Endothelial cell of umbilical vein (primary cell): ENCODE measurements at regions not wholly inside any gene's neighbourhood (a gene's known extent, or its start where the extent isn't known, plus 50 kb on each side); places are given as distances from the start of the nearest gene placed in this dataset.

Source experiments
- BruUV-seq: library from RNA; stranded (reverse); fragments of 400-500 nt; replicated peaks from 2 replicates; lab custom pipeline; 2021; lab: Mats Ljungman, UMichigan
- CTCF ChIA-PET: fragments of 300-600, 350-600 bp; sonication (Branson Sonifier 250); formaldehyde crosslinking; loops from one replicate; lab custom pipeline; 2021; ENCODE audit warnings: antibody characterized with exemption, inconsistent platforms; lab: Charles Lee
- POLR2A ChIA-PET: fragments of 300-600, 350-600 bp; sonication (Branson Sonifier 250); formaldehyde crosslinking; loops from one replicate; lab custom pipeline; 2021; ENCODE audit warnings: antibody characterized with exemption, inconsistent platforms; lab: Charles Lee
- DNase-seq: peaks from one replicate; pipeline ENCODE4 v3.0.0-alpha.2; 2011; ENCODE audit warnings: low read depth, low spot score
- FAIRE-seq: peaks from 2 replicates; lab custom pipeline; 2011; peaks lifted over from hg19 to GRCh38; lab: Jason Lieb, UNC
- H2AFZ ChIP-seq: 2 replicates; pipeline ENCODE4 v1.6.0; 2012; ENCODE audit warnings: low read depth, low read length, control low read depth, inconsistent platforms
- H3K27ac ChIP-seq: 2 replicates; pipeline ENCODE4 v1.5.1; 2011; ENCODE audit warnings: low read depth, mild to moderate bottlenecking, control low read depth, low read length, moderate library complexity; ENCODE audit not compliant: insufficient read depth
- H3K27me3 ChIP-seq, 2 experiments: 2 replicates each; pipeline versions ENCODE4 v1.6.0 to v1.6.1; 2011; ENCODE audit warnings: low read length in 2 of 2, mixed read lengths in 1 of 2; ENCODE audit not compliant: control insufficient read depth in 2 of 2, insufficient read depth in 2 of 2
- H3K36me3 ChIP-seq, 2 experiments: 2 replicates in 1 of 2; 3 replicates in 1 of 2; pipeline ENCODE4 v1.5.1; 2011; ENCODE audit warnings: low read length in 2 of 2, mild to moderate bottlenecking in 1 of 2, moderate library complexity in 1 of 2; ENCODE audit not compliant: control insufficient read depth in 2 of 2, insufficient read depth in 2 of 2; ENCODE audit errors: extremely low read depth in 1 of 2
- H3K4me1 ChIP-seq: 3 replicates; pipeline ENCODE4 v1.5.1; 2011; ENCODE audit warnings: mild to moderate bottlenecking, low read length; ENCODE audit not compliant: control insufficient read depth, insufficient read depth; ENCODE audit errors: extremely low read depth
- H3K4me2 ChIP-seq: 2 replicates; pipeline ENCODE4 v1.6.1; 2011; ENCODE audit warnings: low read length, control low read depth, mixed read lengths; ENCODE audit not compliant: insufficient read depth
- H3K4me3 ChIP-seq, 3 experiments: fragments of 200-600 bp in 1 of 3; sonication (generic), shearing (Covaris generic) in 1 of 3; replicated peaks in 1 of 3; 2 replicates each; pipeline ENCODE4 v1.5.1; 2011 to 2016; ENCODE audit warnings: control low read depth in 3 of 3, low read length in 3 of 3, mild to moderate bottlenecking in 2 of 3, inconsistent platforms in 1 of 3, low read depth in 1 of 3, moderate library complexity in 1 of 3; ENCODE audit not compliant: insufficient read depth in 1 of 3
- H3K79me2 ChIP-seq: 2 replicates; pipeline ENCODE4 v1.6.0; 2012; ENCODE audit warnings: low read length, inconsistent platforms; ENCODE audit not compliant: control insufficient read depth, insufficient read depth
- H3K9ac ChIP-seq: replicated peaks from 2 replicates; pipeline ENCODE3; 2011; ENCODE audit warnings: low read length, control low read depth; ENCODE audit not compliant: insufficient read depth; ENCODE audit errors: extremely low read depth
- H3K9me1 ChIP-seq: replicated peaks from 3 replicates; pipeline ENCODE4 v1.6.0; 2011; ENCODE audit warnings: mild to moderate bottlenecking, low read length; ENCODE audit not compliant: control insufficient read depth, insufficient read depth; ENCODE audit errors: extremely low read depth
- H3K9me3 ChIP-seq: replicated peaks from 2 replicates; pipeline ENCODE4 v1.5.1; 2012; ENCODE audit warnings: low read length, inconsistent platforms; ENCODE audit not compliant: control insufficient read depth, insufficient read depth
- H4K20me1 ChIP-seq: replicated peaks from 2 replicates; pipeline ENCODE3; 2011; ENCODE audit warnings: mild to moderate bottlenecking, low read length; ENCODE audit not compliant: control insufficient read depth, insufficient read depth; ENCODE audit errors: extremely low read depth
- EZH2 ChIP-seq: IDR thresholded peaks from 2 replicates; pipeline ENCODE4 v1.6.1; 2012; ENCODE audit warnings: borderline replicate concordance, low read depth, mild to moderate bottlenecking, moderate library complexity, low read length, inconsistent platforms; ENCODE audit not compliant: severe bottlenecking
- FOS ChIP-seq: IDR thresholded peaks from 2 replicates; pipeline ENCODE4 v1.6.1; 2011; ENCODE audit warnings: mild to moderate bottlenecking, low read length, moderate library complexity, borderline replicate concordance; ENCODE audit not compliant: insufficient read depth
- GATA2 ChIP-seq: IDR thresholded peaks from 2 replicates; pipeline ENCODE4 v1.7.0; 2011; ENCODE audit warnings: low read depth, mild to moderate bottlenecking, moderate library complexity, mixed read lengths, low read length; ENCODE audit not compliant: insufficient read length, insufficient read depth
- MYC ChIP-seq: IDR thresholded peaks from one replicate; pipeline ENCODE4 v1.6.1; 2011; ENCODE audit warnings: mild to moderate bottlenecking, low read depth, low read length
- POLR2A ChIP-seq: IDR thresholded peaks from 2 replicates; pipeline ENCODE4 v1.6.1; 2012; ENCODE audit warnings: low read depth, mild to moderate bottlenecking, control low read depth, low read length
- POLR2AphosphoS5 ChIP-seq: IDR thresholded peaks from 2 replicates; pipeline ENCODE4 v1.6.1; 2012; ENCODE audit warnings: low read depth, mild to moderate bottlenecking, control low read depth, low read length, moderate library complexity; ENCODE audit not compliant: insufficient read depth
- dilution Hi-C: fragments of 300-500 bp; cut with MboI; formaldehyde crosslinking; loops from one replicate; pipeline ENCODE4 v1.15.0; 2019; ENCODE audit warnings: low sequenced_read_pairs; ENCODE audit not compliant: extremely low pct_ligation_motif_present
- intact Hi-C: fragments of 100-400 bp; cut with micrococcal nuclease; formaldehyde crosslinking; loops from one replicate; pipeline ENCODE4 v1.10.0; 2022
- TF ChIP-seq, protein P1 (sequence below), 2 donors: IDR thresholded peaks; 1 replicate in 1 of 2; 2 replicates in 1 of 2; pipeline ENCODE4 v1.5.1; 2011; ENCODE audit warnings: low read length in 2 of 2, mild to moderate bottlenecking in 2 of 2, moderate library complexity in 2 of 2, control low read depth in 1 of 2, inconsistent platforms in 1 of 2, low read depth in 1 of 2; ENCODE audit not compliant: insufficient read depth in 1 of 2; ENCODE audit errors: extremely low read depth in 1 of 2
- TF ChIP-seq, protein P2 (sequence below): IDR thresholded peaks from 2 replicates; pipeline ENCODE4 v1.6.1; 2011; ENCODE audit not compliant: insufficient read depth, insufficient read length

DNA sequence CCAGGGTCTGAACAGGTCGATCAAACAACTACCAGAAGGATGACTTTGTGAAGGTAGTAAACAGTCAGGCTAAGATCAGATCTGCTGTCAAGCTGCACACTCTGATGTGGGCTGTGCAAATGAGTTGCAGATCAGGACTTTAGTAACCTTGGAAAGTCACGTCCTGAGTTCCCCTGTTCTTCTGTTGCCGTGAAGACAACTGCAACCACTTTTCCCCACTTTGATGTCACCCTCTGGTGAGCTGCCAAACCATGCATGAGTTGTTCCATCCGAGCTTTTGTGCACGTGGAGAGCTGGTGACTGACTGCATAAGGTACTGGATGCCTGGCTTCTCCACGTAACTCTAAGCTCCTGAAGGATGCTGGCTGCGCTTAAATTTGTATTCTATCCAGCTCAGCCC, 111.0 kb downstream of the CD83 start:
- POLR2A ChIA-PET = no interaction called here
- H3K4me3 ChIP-seq = no peak overlapping the region
- no peaks in the 10 kb centered on the region for H3K79me2 ChIP-seq
- peaks cover 2% of the 10 kb centered on the region for H3K9me3 ChIP-seq
- no peak overlapping the region for H3K27ac ChIP-seq
- no TSS peak for BruUV-seq
- H3K27me3 ChIP-seq = no peaks in the 10 kb centered on the region
- FAIRE-seq = no peak
- H3K4me1 ChIP-seq = no peaks in the 10 kb centered on the region
- no peaks in the 10 kb centered on the region for H3K9me1 ChIP-seq
- CTCF ChIA-PET = no interaction called here
- H2AFZ ChIP-seq = no peak overlapping the region
- H3K36me3 ChIP-seq = no peaks in the 10 kb centered on the region
- no peak overlapping the region for H3K4me2 ChIP-seq
- H3K9ac ChIP-seq = no peak overlapping the region
- intact Hi-C loops = no loop called here
- no peak for DNase-seq
- dilution Hi-C loops = no loop called here
- no peaks in the 10 kb centered on the region for H4K20me1 ChIP-seq
- TF ChIP-seq EZH2 (no peak), POLR2A (no peak), FOS (no peak), GATA2 (no peak)

DNA sequence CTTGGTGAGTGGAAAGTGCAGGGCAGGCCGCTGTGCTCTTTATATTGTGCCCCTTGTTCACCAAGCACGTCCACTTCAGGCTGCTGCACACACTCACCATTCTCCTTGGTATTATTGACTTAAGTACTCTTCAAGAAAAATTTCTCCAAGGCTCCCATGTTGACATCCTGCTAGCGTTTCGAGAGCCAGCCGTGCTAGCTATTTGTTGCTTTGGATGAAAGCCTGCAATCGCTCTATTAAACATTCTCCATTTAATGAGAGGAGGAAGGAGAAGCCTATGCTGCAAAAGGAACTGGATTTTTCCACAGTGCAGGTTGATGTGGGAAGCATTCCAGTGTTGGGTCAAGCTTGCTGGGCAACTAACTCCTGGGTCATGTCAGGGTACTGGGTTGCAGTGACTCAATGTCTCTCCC, 113.5 kb downstream of the CD83 start:
- H3K36me3 ChIP-seq = no peaks in the 10 kb centered on the region
- H3K9me1 ChIP-seq = no peaks in the 10 kb centered on the region
- no peaks in the 10 kb centered on the region for H3K79me2 ChIP-seq
- no peak overlapping the region for H3K4me3 ChIP-seq
- CTCF ChIA-PET = no interaction called here
- dilution Hi-C loops (no loop called here), intact Hi-C loops (no loop called here)
- POLR2A ChIA-PET = no interaction called here
- H3K9me3 ChIP-seq = peaks cover 2% of the 10 kb centered on the region
- no peaks in the 10 kb centered on the region for H4K20me1 ChIP-seq
- H3K4me1 ChIP-seq = no peaks in the 10 kb centered on the region
- H3K9ac ChIP-seq = no peak overlapping the region
- FAIRE-seq = no peak
- no peaks in the 10 kb centered on the region for H3K27me3 ChIP-seq
- H2AFZ ChIP-seq = no peak overlapping the region
- no peak for DNase-seq
- H3K27ac ChIP-seq = no peak overlapping the region
- no TSS peak for BruUV-seq
- H3K4me2 ChIP-seq = no peak overlapping the region
- TF ChIP-seq FOS = no peak
- TF ChIP-seq, protein P1, sequence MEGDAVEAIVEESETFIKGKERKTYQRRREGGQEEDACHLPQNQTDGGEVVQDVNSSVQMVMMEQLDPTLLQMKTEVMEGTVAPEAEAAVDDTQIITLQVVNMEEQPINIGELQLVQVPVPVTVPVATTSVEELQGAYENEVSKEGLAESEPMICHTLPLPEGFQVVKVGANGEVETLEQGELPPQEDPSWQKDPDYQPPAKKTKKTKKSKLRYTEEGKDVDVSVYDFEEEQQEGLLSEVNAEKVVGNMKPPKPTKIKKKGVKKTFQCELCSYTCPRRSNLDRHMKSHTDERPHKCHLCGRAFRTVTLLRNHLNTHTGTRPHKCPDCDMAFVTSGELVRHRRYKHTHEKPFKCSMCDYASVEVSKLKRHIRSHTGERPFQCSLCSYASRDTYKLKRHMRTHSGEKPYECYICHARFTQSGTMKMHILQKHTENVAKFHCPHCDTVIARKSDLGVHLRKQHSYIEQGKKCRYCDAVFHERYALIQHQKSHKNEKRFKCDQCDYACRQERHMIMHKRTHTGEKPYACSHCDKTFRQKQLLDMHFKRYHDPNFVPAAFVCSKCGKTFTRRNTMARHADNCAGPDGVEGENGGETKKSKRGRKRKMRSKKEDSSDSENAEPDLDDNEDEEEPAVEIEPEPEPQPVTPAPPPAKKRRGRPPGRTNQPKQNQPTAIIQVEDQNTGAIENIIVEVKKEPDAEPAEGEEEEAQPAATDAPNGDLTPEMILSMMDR (IDR thresholded peaks at IDR 0.05; ENCODE audit: extremely low read depth in 1 of 2, insufficient read depth in 1 of 2, low read depth in 1 of 2, low read length in 2 of 2) = no peak
- no peak for TF ChIP-seq GATA2
- TF ChIP-seq, protein P2, sequence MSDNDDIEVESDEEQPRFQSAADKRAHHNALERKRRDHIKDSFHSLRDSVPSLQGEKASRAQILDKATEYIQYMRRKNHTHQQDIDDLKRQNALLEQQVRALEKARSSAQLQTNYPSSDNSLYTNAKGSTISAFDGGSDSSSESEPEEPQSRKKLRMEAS = no peak
- no peak for TF ChIP-seq POLR2AphosphoS5
- no peak for TF ChIP-seq EZH2
- TF ChIP-seq POLR2A = no peak
- TF ChIP-seq MYC = no peak
